H1 (cell line): ENCODE measurements at regions not wholly inside any gene's neighbourhood (a gene's known extent, or its start where the extent isn't known, plus 50 kb on each side); places are given as distances from the start of the nearest gene placed in this dataset.

ENCODE experiments used
- CTCF ChIA-PET: fragments of 300-600 bp; sonication (Branson Sonifier 250); formaldehyde crosslinking; loops from one replicate; lab custom pipeline; 2021; ENCODE audit not compliant: partially characterized antibody; lab: Charles Lee
- POLR2A ChIA-PET: fragments of 300-600 bp; sonication (Branson Sonifier 250); formaldehyde crosslinking; loops from one replicate; lab custom pipeline; 2021; ENCODE audit warnings: inconsistent platforms; ENCODE audit not compliant: partially characterized antibody; lab: Charles Lee
- DNase-seq, 2 experiments: peaks; one replicate each; pipeline versions ENCODE4 v3.0.0 to v3.0.0-alpha.2; 2010 to 2022; ENCODE audit warnings: low spot score in 2 of 2, low read depth in 1 of 2, mixed read lengths in 1 of 2
- FAIRE-seq: peaks from 2 replicates; lab custom pipeline; 2011; peaks lifted over from hg19 to GRCh38; lab: Jason Lieb, UNC
- H2AFZ ChIP-seq: 2 replicates; pipeline ENCODE4 v1.8.1; 2012; ENCODE audit warnings: low read length, inconsistent platforms
- H2AK5ac ChIP-seq: 2 replicates; pipeline ENCODE4 v1.6.1; 2013; ENCODE audit warnings: low read depth, low read length
- H2BK120ac ChIP-seq: replicated peaks from 2 replicates; pipeline ENCODE3; 2013; ENCODE audit warnings: low read depth, low read length, inconsistent platforms
- H2BK12ac ChIP-seq: 2 replicates; pipeline ENCODE4 v1.6.1; 2013; ENCODE audit warnings: low read depth, low read length
- H2BK15ac ChIP-seq: 2 replicates; pipeline ENCODE4 v1.6.1; 2013; ENCODE audit warnings: low read length
- H2BK20ac ChIP-seq: 2 replicates; pipeline ENCODE4 v1.6.1; 2013; ENCODE audit warnings: low read length
- H2BK5ac ChIP-seq: 2 replicates; pipeline ENCODE4 v1.6.1; 2013; ENCODE audit warnings: low read depth, low read length
- H3K14ac ChIP-seq: 2 replicates; pipeline ENCODE4 v1.6.1; 2013; ENCODE audit warnings: inconsistent platforms; ENCODE audit not compliant: insufficient read length
- H3K18ac ChIP-seq: 2 replicates; pipeline ENCODE4 v1.6.1; 2013; ENCODE audit warnings: low read length; ENCODE audit errors: extremely low read depth
- H3K23ac ChIP-seq: 2 replicates; pipeline ENCODE4 v1.6.1; 2013; ENCODE audit warnings: inconsistent platforms; ENCODE audit not compliant: insufficient read length
- H3K23me2 ChIP-seq: 2 replicates; pipeline ENCODE4 v1.6.1; 2013; ENCODE audit warnings: low read depth, low read length
- H3K27ac ChIP-seq: 2 replicates; pipeline ENCODE4 v1.6.1; 2011; ENCODE audit warnings: low read depth, low read length, inconsistent platforms
- H3K27me3 ChIP-seq, 4 experiments: replicated peaks in 1 of 4; 1 replicate in 1 of 4; 2 replicates in 3 of 4; pipeline versions ENCODE4 v1.6.1 to v1.8.1; 2011 to 2013; ENCODE audit warnings: low read length in 3 of 4, mild to moderate bottlenecking in 3 of 4, inconsistent platforms in 2 of 4, mixed read lengths in 2 of 4, moderate library complexity in 1 of 4; ENCODE audit not compliant: control insufficient read depth in 3 of 4, insufficient read depth in 3 of 4; ENCODE audit errors: extremely low read depth in 1 of 4
- H3K36me3 ChIP-seq, 4 experiments: 2 replicates each; pipeline versions ENCODE4 v1.6.1 to v1.8.1; 2011 to 2013; ENCODE audit warnings: mild to moderate bottlenecking in 4 of 4, low read length in 3 of 4, moderate library complexity in 2 of 4, control low read depth in 1 of 4, inconsistent platforms in 1 of 4; ENCODE audit not compliant: insufficient read depth in 4 of 4, control insufficient read depth in 2 of 4
- H3K4ac ChIP-seq: replicated peaks from 2 replicates; pipeline ENCODE3; 2013; ENCODE audit warnings: low read length, low read depth, mixed read lengths, inconsistent platforms; ENCODE audit not compliant: insufficient read length
- H3K4me1 ChIP-seq, 4 experiments: replicated peaks in 1 of 4; 1 replicate in 1 of 4; 2 replicates in 3 of 4; pipeline versions ENCODE4 v1.6.1 to v1.8.1; 2011 to 2013; ENCODE audit warnings: low read length in 3 of 4, inconsistent platforms in 2 of 4, mixed read lengths in 1 of 4; ENCODE audit not compliant: insufficient read depth in 4 of 4, control insufficient read depth in 3 of 4
- H3K4me2 ChIP-seq, 2 experiments: 2 replicates each; pipeline versions ENCODE4 v1.6.1 to v1.8.1; 2011 to 2013; ENCODE audit warnings: low read depth in 2 of 2, low read length in 2 of 2, control low read depth in 1 of 2, inconsistent platforms in 1 of 2, mild to moderate bottlenecking in 1 of 2; ENCODE audit not compliant: insufficient read depth in 1 of 2
- H3K4me3 ChIP-seq, 4 experiments: fragments of 200-600, 300-600 bp in 1 of 4; sonication (generic), shearing (Covaris generic), sonication (Bioruptor Twin) in 1 of 4; 2 replicates each; pipeline versions ENCODE4 v1.5.1 to v1.8.1; 2011 to 2016; ENCODE audit warnings: low read length in 4 of 4, low read depth in 3 of 4, control low read depth in 2 of 4, inconsistent platforms in 2 of 4, mild to moderate bottlenecking in 2 of 4, mixed read lengths in 1 of 4, moderate library complexity in 1 of 4; ENCODE audit not compliant: insufficient read depth in 2 of 4; ENCODE audit errors: extremely low read depth in 1 of 4
- H3K56ac ChIP-seq: replicated peaks from 2 replicates; pipeline ENCODE3; 2013; ENCODE audit warnings: low read depth, mild to moderate bottlenecking, mixed read lengths, low read length, inconsistent platforms; ENCODE audit not compliant: insufficient read length
- H3K79me1 ChIP-seq: 2 replicates; pipeline ENCODE4 v1.6.1; 2013; ENCODE audit warnings: low read depth, low read length, control low read depth
- H3K79me2 ChIP-seq, 2 experiments: 2 replicates each; pipeline versions ENCODE4 v1.6.1 to v1.8.1; 2012 to 2013; ENCODE audit warnings: low read length in 2 of 2, mild to moderate bottlenecking in 2 of 2, inconsistent platforms in 1 of 2; ENCODE audit not compliant: insufficient read depth in 2 of 2, control insufficient read depth in 1 of 2
- H3K9ac ChIP-seq, 4 experiments: replicated peaks in 1 of 4; 1 replicate in 1 of 4; 2 replicates in 3 of 4; pipeline versions ENCODE4 v1.6.1 to v1.8.1; 2011 to 2013; ENCODE audit warnings: low read depth in 3 of 4, low read length in 3 of 4, control low read depth in 2 of 4, mild to moderate bottlenecking in 2 of 4, moderate library complexity in 2 of 4, inconsistent platforms in 1 of 4; ENCODE audit errors: extremely low read depth in 1 of 4
- H3K9me3 ChIP-seq, 2 experiments: 2 replicates each; pipeline versions ENCODE4 v1.6.1 to v1.8.1; 2012 to 2013; ENCODE audit warnings: mild to moderate bottlenecking in 2 of 2, moderate library complexity in 2 of 2, control low read depth in 1 of 2, inconsistent platforms in 1 of 2, low read depth in 1 of 2, low read length in 1 of 2, mixed read lengths in 1 of 2; ENCODE audit not compliant: insufficient read depth in 2 of 2
- H4K20me1 ChIP-seq, 2 experiments: replicated peaks in 1 of 2; 2 replicates each; pipeline versions ENCODE3 to v1.8.1; 2011 to 2013; ENCODE audit warnings: inconsistent platforms in 2 of 2, low read length in 2 of 2, mild to moderate bottlenecking in 1 of 2; ENCODE audit not compliant: insufficient read depth in 2 of 2, control insufficient read depth in 1 of 2
- H4K5ac ChIP-seq: 2 replicates; pipeline ENCODE4 v1.6.1; 2013; ENCODE audit warnings: low read length, low read depth, mixed read lengths, inconsistent platforms; ENCODE audit not compliant: insufficient read length
- H4K8ac ChIP-seq: 2 replicates; pipeline ENCODE4 v1.8.0; 2013; ENCODE audit warnings: mild to moderate bottlenecking, moderate library complexity, low read length, inconsistent platforms; ENCODE audit not compliant: insufficient read depth; ENCODE audit errors: extremely low read depth
- H4K91ac ChIP-seq: replicated peaks from 2 replicates; pipeline ENCODE3; 2013; ENCODE audit warnings: low read length, mixed read lengths, inconsistent platforms; ENCODE audit not compliant: insufficient read length
- ATF2 ChIP-seq: IDR thresholded peaks from 2 replicates; pipeline ENCODE4 v1.6.1; 2012; ENCODE audit warnings: low read length, inconsistent platforms
- BRCA1 ChIP-seq: IDR thresholded peaks from 2 replicates; pipeline ENCODE4 v1.6.1; 2012; ENCODE audit warnings: low read depth, low read length, improper control_type of control experiment
- CREB1 ChIP-seq: IDR thresholded peaks from 2 replicates; pipeline ENCODE4 v1.6.1; 2012; ENCODE audit warnings: inconsistent platforms
- CTBP2 ChIP-seq: IDR thresholded peaks from 2 replicates; pipeline ENCODE4 v1.7.0; 2011; ENCODE audit warnings: borderline replicate concordance, mild to moderate bottlenecking, moderate library complexity, mixed read lengths, low read length; ENCODE audit not compliant: insufficient read depth, insufficient read length
- E2F6 ChIP-seq: IDR thresholded peaks from 2 replicates; pipeline ENCODE4 v1.6.1; 2012; ENCODE audit warnings: inconsistent platforms
- HDAC2 ChIP-seq, 2 experiments: fragments of 300-600 bp in 1 of 2; sonication (generic) in 1 of 2; IDR thresholded peaks; 2 replicates each; pipeline ENCODE4 v1.6.1; 2011 to 2012; ENCODE audit warnings: low read depth in 2 of 2, low read length in 2 of 2, mild to moderate bottlenecking in 2 of 2, moderate library complexity in 2 of 2, borderline replicate concordance in 1 of 2, inconsistent platforms in 1 of 2
- MAX ChIP-seq: IDR thresholded peaks from 2 replicates; pipeline ENCODE4 v1.6.1; 2012; ENCODE audit warnings: inconsistent platforms
- POLR2AphosphoS5 ChIP-seq: IDR thresholded peaks from 2 replicates; pipeline ENCODE4 v1.6.1; 2011; ENCODE audit warnings: low read depth, low read length
- SIN3A ChIP-seq, 2 experiments: IDR thresholded peaks in 1 of 2; conservative IDR thresholded peaks in 1 of 2; 2 replicates each; pipeline ENCODE4 v1.6.1; 2011 to 2012; ENCODE audit warnings: low read length in 2 of 2, improper control_type of control experiment in 1 of 2, low read depth in 1 of 2, mild to moderate bottlenecking in 1 of 2
- SP1 ChIP-seq: IDR thresholded peaks from 2 replicates; pipeline ENCODE4 v1.6.1; 2011; ENCODE audit warnings: low read depth, low read length
- TAF1 ChIP-seq: IDR thresholded peaks from 2 replicates; pipeline ENCODE4 v1.6.1; 2011; ENCODE audit warnings: mild to moderate bottlenecking, low read depth, low read length
- TAF7 ChIP-seq: optimal IDR thresholded peaks from 2 replicates; pipeline ENCODE3; 2011; ENCODE audit warnings: low read depth, mild to moderate bottlenecking, inconsistent platforms, low read length, moderate library complexity, borderline replicate concordance
- TF ChIP-seq, protein P1 (sequence below): IDR thresholded peaks from 2 replicates; pipeline ENCODE4 v1.6.1; 2011; ENCODE audit warnings: low read depth, mild to moderate bottlenecking, low read length; ENCODE audit not compliant: insufficient read depth

DNA sequence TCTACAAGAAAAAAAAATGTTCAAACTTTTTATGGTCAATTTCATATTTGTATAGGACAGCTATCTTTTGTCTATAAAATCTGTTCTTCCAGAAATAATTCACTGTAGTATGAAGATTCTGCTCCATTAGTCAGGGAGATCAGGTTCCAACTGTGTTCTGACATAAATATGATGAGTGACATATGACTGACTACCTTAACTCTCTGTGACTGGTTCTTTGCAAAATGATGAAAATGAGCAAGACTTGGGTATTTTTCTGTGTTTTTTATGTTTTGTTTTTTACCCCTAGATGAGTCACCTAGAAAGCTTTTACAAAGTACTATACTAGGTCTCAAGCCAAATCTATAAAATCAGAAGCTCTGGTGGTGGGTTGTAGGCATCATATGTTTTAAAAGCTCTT lies 229.6 kb downstream of the MMUT start:
- H4K91ac ChIP-seq = no peak overlapping the region
- H3K23ac ChIP-seq = no peak overlapping the region
- H3K9ac ChIP-seq = no peak overlapping the region
- no peaks in the 10 kb centered on the region for H3K36me3 ChIP-seq
- H2AK5ac ChIP-seq = no peak overlapping the region
- DNase-seq (no peak), FAIRE-seq (no peak)
- H3K18ac ChIP-seq = no peak overlapping the region
- no peak overlapping the region for H2BK12ac ChIP-seq
- ChIA-PET POLR2A (no interaction called here), CTCF (no interaction called here)
- no peaks in the 10 kb centered on the region for H3K23me2 ChIP-seq
- H2BK20ac ChIP-seq = no peak overlapping the region
- no peak overlapping the region for H3K14ac ChIP-seq
- no peak overlapping the region for H2AFZ ChIP-seq
- H2BK5ac ChIP-seq = no peak overlapping the region
- no peaks in the 10 kb centered on the region for H3K79me2 ChIP-seq
- no peaks in the 10 kb centered on the region for H3K9me3 ChIP-seq
- H3K27ac ChIP-seq = no peak overlapping the region
- no peak overlapping the region for H4K8ac ChIP-seq
- no peak overlapping the region for H3K4ac ChIP-seq
- H3K27me3 ChIP-seq = no peaks in the 10 kb centered on the region
- no peak overlapping the region for H2BK15ac ChIP-seq
- H3K4me3 ChIP-seq = no peak overlapping the region
- no peak overlapping the region for H3K4me2 ChIP-seq
- no peaks in the 10 kb centered on the region for H4K20me1 ChIP-seq
- H2BK120ac ChIP-seq = no peak overlapping the region
- H3K56ac ChIP-seq = no peak overlapping the region
- no peaks in the 10 kb centered on the region for H3K4me1 ChIP-seq
- H3K79me1 ChIP-seq = no peaks in the 10 kb centered on the region
- H4K5ac ChIP-seq = no peak overlapping the region
- TF ChIP-seq SP1 (no peak), TAF1 (no peak), E2F6 (no peak), ATF2 (no peak), SIN3A (conservative IDR thresholded peaks at IDR 0.05 in 1 of 2, IDR thresholded peaks at IDR 0.05 in 1 of 2; ENCODE audit: low read depth in 1 of 2, low read length in 2 of 2) (no peak), BRCA1 (no peak), CTBP2 (no peak), POLR2AphosphoS5 (no peak), HDAC2 (IDR thresholded peaks at IDR 0.05; ENCODE audit: borderline replicate concordance in 1 of 2, low read depth in 2 of 2, low read length in 2 of 2) (no peak), MAX (no peak), CREB1 (no peak), TAF7 (no peak)
- TF ChIP-seq, protein P1, sequence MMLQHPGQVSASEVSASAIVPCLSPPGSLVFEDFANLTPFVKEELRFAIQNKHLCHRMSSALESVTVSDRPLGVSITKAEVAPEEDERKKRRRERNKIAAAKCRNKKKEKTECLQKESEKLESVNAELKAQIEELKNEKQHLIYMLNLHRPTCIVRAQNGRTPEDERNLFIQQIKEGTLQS = no peak
